HepG2 (cell line): ENCODE measurements at regions not wholly inside any gene's neighbourhood (a gene's known extent, or its start where the extent isn't known, plus 50 kb on each side); places are given as distances from the start of the nearest gene placed in this dataset.

ENCODE experiments used
- ATAC-seq: fragments of 200-7000 bp; cut with Tn5 transposase; 3 replicates; pipeline ENCODE4 v1.9.1; 2020; ENCODE audit warnings: mild to moderate bottlenecking, moderate library complexity
- BruUV-seq: library from RNA; stranded (reverse); fragments of 400-500 nt; replicated peaks from 2 replicates; lab custom pipeline; 2021; lab: Mats Ljungman, UMichigan
- CTCF ChIA-PET: fragments of 300-600 bp; formaldehyde crosslinking; extraction: SDS; loops from one replicate; lab custom pipeline; 2021; ENCODE audit warnings: low total read pairs, inconsistent platforms, low intra/inter-chr PET ratio; lab: Yijun Ruan, JAX
- POLR2A ChIA-PET: fragments of 350-600 bp; sonication (Branson Sonifier 250); formaldehyde crosslinking; loops from one replicate; lab custom pipeline; 2020; ENCODE audit warnings: antibody characterized with exemption, inconsistent platforms; lab: Yijun Ruan, JAX
- DNase-seq: peaks from one replicate; pipeline ENCODE4 v3.0.0-alpha.2; 2015; ENCODE audit warnings: low spot score
- FAIRE-seq: peaks from 3 replicates; lab custom pipeline; 2011; peaks lifted over from hg19 to GRCh38; lab: Jason Lieb, UNC
- H2AFZ ChIP-seq: one replicate; pipeline ENCODE4 v1.6.1; 2011; ENCODE audit warnings: low read length, inconsistent platforms
- H3K27ac ChIP-seq: fragments of 300-600 bp; 3 replicates; pipeline ENCODE4 v1.8.0; 2011; ENCODE audit warnings: mixed run types, mild to moderate bottlenecking, mixed read lengths, low read length, inconsistent platforms; ENCODE audit not compliant: insufficient read depth; ENCODE audit errors: extremely low read length
- H3K27me3 ChIP-seq, 2 experiments: fragments of 200-600 bp in 1 of 2; 2 replicates in 1 of 2; 3 replicates in 1 of 2; pipeline versions ENCODE4 v1.6.0 to v1.8.0; 2011; ENCODE audit warnings: low read length in 2 of 2, mild to moderate bottlenecking in 2 of 2, moderate library complexity in 2 of 2, inconsistent platforms in 1 of 2; ENCODE audit not compliant: insufficient read depth in 2 of 2, control insufficient read depth in 1 of 2
- H3K36me3 ChIP-seq, 2 experiments: fragments of 200-600 bp in 1 of 2; replicated peaks in 1 of 2; 2 replicates in 1 of 2; 3 replicates in 1 of 2; pipeline versions ENCODE4 v1.5.1 to v1.8.0; 2011; ENCODE audit warnings: low read length in 2 of 2, inconsistent platforms in 1 of 2; ENCODE audit not compliant: insufficient read depth in 2 of 2, control insufficient read depth in 1 of 2
- H3K4me1 ChIP-seq: 2 replicates; pipeline ENCODE4 v1.5.1; 2012; ENCODE audit warnings: low read length, inconsistent platforms; ENCODE audit not compliant: insufficient read depth
- H3K4me2 ChIP-seq: 2 replicates; pipeline ENCODE4 v1.6.0; 2011; ENCODE audit warnings: low read depth, low read length, inconsistent platforms
- H3K4me3 ChIP-seq, 3 experiments: fragments of 200-600 bp in 1 of 3; sonication (generic), shearing (Covaris generic) in 1 of 3; replicated peaks in 1 of 3; 2 replicates each; pipeline ENCODE4 v1.5.1; 2011 to 2016; ENCODE audit warnings: low read length in 3 of 3, inconsistent platforms in 2 of 3, low read depth in 2 of 3, mild to moderate bottlenecking in 2 of 3, control low read depth in 1 of 3, mixed read lengths in 1 of 3; ENCODE audit not compliant: insufficient read depth in 1 of 3
- H3K79me2 ChIP-seq: one replicate; pipeline ENCODE4 v1.6.1; 2011; ENCODE audit warnings: low read length, inconsistent platforms; ENCODE audit not compliant: insufficient read depth
- H3K9ac ChIP-seq: 2 replicates; pipeline ENCODE4 v1.6.0; 2011; ENCODE audit warnings: mild to moderate bottlenecking, low read depth, low read length, inconsistent platforms; ENCODE audit not compliant: insufficient read depth
- H3K9me3 ChIP-seq: 2 replicates; pipeline ENCODE4 v1.5.1; 2012; ENCODE audit warnings: mild to moderate bottlenecking, low read length
- H4K20me1 ChIP-seq: 2 replicates; pipeline ENCODE4 v1.6.0; 2011; ENCODE audit warnings: inconsistent platforms, mild to moderate bottlenecking, low read length, moderate library complexity; ENCODE audit not compliant: insufficient read depth
- ADNP ChIP-seq: sonication (generic); formaldehyde crosslinking; IDR thresholded peaks from 2 replicates; pipeline ENCODE4 v1.4.0; 2020; ENCODE audit warnings: missing genetic modification reagents
- BORCS8-MEF2B ChIP-seq: sonication (generic); formaldehyde crosslinking; IDR thresholded peaks from 2 replicates; pipeline ENCODE4 v1.8.0; 2022; ENCODE audit warnings: mild to moderate bottlenecking, missing genetic modification reagents
- PAX8 ChIP-seq: sonication (generic); formaldehyde crosslinking; IDR thresholded peaks from 2 replicates; pipeline ENCODE4 v1.8.0; 2022; ENCODE audit warnings: mild to moderate bottlenecking, missing genetic modification reagents, borderline replicate concordance
- ZFYVE20 ChIP-seq: sonication (generic); formaldehyde crosslinking; IDR thresholded peaks from 2 replicates; pipeline ENCODE4 v1.8.0; 2023; ENCODE audit warnings: low read depth, mild to moderate bottlenecking, moderate library complexity, missing genetic modification reagents, borderline replicate concordance
- ZNF18 ChIP-seq: sonication (generic); formaldehyde crosslinking; IDR thresholded peaks from 2 replicates; pipeline ENCODE4 v1.8.0; 2022; ENCODE audit warnings: mild to moderate bottlenecking, missing genetic modification reagents; ENCODE audit not compliant: insufficient replicate concordance
- ZNF224 ChIP-seq: sonication (generic); formaldehyde crosslinking; IDR thresholded peaks from 2 replicates; pipeline ENCODE4 v1.5.0; 2020; ENCODE audit warnings: mild to moderate bottlenecking, missing genetic modification reagents
- ZNF281 ChIP-seq: sonication (generic); formaldehyde crosslinking; IDR thresholded peaks from 2 replicates; pipeline ENCODE4 v1.4.0; 2020; ENCODE audit warnings: missing genetic modification reagents, borderline replicate concordance
- ZNF484 ChIP-seq: sonication (generic); formaldehyde crosslinking; IDR thresholded peaks from 2 replicates; pipeline ENCODE4 v1.5.1; 2020; ENCODE audit warnings: mild to moderate bottlenecking, low read depth, missing genetic modification reagents, borderline replicate concordance
- in situ Hi-C: cut with HindIII; loops from 2 replicates; pipeline ENCODE4 v1.10.0; 2017; ENCODE audit warnings: low pct_unique_long_range_greater_than_20kb; ENCODE audit not compliant: extremely low pct_ligation_motif_present
- intact Hi-C: fragments of 100-400 bp; cut with micrococcal nuclease; formaldehyde crosslinking; loops from one replicate; pipeline ENCODE4 v1.10.0; 2022; ENCODE audit not compliant: unreplicated experiment
- TF ChIP-seq, protein P1 (sequence below), 2 experiments: fragments of 450-650 bp in 1 of 2; sonication (generic) in 1 of 2; formaldehyde crosslinking in 1 of 2; IDR thresholded peaks; 2 replicates each; pipeline versions ENCODE4 v1.6.1 to v1.8.0; 2016 to 2022; ENCODE audit warnings: antibody characterized with exemption in 1 of 2, mild to moderate bottlenecking in 1 of 2, missing genetic modification reagents in 1 of 2

DNA sequence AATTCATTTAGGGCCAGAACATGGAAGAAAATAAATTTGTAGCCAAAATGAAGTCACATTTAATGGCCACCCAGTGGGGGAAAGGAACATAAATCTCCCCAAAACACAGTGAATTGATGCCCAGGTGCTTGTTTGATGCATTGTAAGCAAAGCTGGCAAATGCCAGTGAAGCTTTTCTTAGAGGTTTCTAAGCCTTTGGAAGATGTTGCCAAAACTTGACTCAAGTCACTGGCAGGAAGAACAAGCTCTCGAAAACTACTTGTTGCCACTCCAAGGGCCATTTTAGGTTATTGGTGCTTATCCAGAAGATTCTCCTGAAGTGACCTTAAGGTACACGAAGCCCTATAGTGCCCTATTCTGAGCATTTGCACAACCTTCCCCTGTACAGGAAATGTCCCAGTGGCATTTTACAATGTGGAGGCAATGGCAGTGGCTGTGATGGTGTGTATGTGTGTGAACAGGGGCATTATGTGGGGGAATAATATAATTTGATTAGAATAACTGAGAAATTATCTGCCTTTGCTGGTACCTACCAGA is 89.5 kb upstream of the NOVA1 start (continued):
- no peak for TF ChIP-seq ZNF18
- TF ChIP-seq, all 625 proteins: peak for 0

DNA sequence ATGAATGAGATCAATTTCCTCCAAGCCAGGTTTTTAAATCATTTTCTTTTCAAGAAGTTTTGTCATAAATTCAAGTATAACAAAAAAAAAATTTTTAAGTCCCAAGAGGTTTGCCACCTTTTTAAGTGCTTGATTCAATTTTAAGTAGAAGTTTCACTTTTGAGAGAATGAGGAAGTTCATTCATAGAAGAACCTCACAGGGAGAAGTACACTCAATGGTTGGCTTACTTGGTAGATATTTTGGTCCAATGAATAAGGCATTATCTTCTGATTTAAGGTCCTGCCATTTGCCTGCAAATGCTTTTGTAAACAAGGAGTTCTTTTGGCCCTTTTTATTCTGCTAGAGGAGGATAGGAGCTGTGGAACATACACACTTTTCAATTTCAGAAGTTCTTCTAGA is 96.7 kb upstream of the NOVA1 start:
- intact Hi-C loops (no loop called here), in situ Hi-C loops (no loop called here)
- Histone ChIP-seq H3K27me3 (no peaks in the 10 kb centered on the region), H3K9me3 (peaks cover 92% of the 10 kb centered on the region), H3K27ac (no peak overlapping the region), H3K79me2 (no peaks in the 10 kb centered on the region), H3K36me3 (no peaks in the 10 kb centered on the region), H3K9ac (no peak overlapping the region), H3K4me2 (no peak overlapping the region), H2AFZ (no peak overlapping the region), H4K20me1 (no peaks in the 10 kb centered on the region), H3K4me1 (no peaks in the 10 kb centered on the region), H3K4me3 (no peak overlapping the region)
- BruUV-seq = no TSS peak
- CTCF ChIA-PET = no interaction called here
- ATAC-seq (no peak), DNase-seq (no peak), FAIRE-seq (no peak)
- POLR2A ChIA-PET = no interaction called here
- TF ChIP-seq ADNP (CRISPR knock-in tag) = no peak
- no peak for TF ChIP-seq ZNF484 (CRISPR knock-in tag)
- TF ChIP-seq ZNF281 (CRISPR knock-in tag) = no peak
- TF ChIP-seq ZFYVE20 (CRISPR knock-in tag) = no peak
- TF ChIP-seq, protein P1, sequence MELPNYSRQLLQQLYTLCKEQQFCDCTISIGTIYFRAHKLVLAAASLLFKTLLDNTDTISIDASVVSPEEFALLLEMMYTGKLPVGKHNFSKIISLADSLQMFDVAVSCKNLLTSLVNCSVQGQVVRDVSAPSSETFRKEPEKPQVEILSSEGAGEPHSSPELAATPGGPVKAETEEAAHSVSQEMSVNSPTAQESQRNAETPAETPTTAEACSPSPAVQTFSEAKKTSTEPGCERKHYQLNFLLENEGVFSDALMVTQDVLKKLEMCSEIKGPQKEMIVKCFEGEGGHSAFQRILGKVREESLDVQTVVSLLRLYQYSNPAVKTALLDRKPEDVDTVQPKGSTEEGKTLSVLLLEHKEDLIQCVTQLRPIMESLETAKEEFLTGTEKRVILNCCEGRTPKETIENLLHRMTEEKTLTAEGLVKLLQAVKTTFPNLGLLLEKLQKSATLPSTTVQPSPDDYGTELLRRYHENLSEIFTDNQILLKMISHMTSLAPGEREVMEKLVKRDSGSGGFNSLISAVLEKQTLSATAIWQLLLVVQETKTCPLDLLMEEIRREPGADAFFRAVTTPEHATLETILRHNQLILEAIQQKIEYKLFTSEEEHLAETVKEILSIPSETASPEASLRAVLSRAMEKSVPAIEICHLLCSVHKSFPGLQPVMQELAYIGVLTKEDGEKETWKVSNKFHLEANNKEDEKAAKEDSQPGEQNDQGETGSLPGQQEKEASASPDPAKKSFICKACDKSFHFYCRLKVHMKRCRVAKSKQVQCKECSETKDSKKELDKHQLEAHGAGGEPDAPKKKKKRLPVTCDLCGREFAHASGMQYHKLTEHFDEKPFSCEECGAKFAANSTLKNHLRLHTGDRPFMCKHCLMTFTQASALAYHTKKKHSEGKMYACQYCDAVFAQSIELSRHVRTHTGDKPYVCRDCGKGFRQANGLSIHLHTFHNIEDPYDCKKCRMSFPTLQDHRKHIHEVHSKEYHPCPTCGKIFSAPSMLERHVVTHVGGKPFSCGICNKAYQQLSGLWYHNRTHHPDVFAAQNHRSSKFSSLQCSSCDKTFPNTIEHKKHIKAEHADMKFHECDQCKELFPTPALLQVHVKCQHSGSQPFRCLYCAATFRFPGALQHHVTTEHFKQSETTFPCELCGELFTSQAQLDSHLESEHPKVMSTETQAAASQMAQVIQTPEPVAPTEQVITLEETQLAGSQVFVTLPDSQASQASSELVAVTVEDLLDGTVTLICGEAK (IDR thresholded peaks at IDR 0.05) = no peak
- TF ChIP-seq, protein P1 (CRISPR knock-in tag; IDR thresholded peaks at IDR 0.05) = no peak
- no peak for TF ChIP-seq PAX8
- TF ChIP-seq ZNF224 = no peak
- no peak for TF ChIP-seq BORCS8-MEF2B (CRISPR knock-in tag)
